GOT3 (cell line): ENCODE measurements at regions not wholly inside any gene's neighbourhood (a gene's known extent, or its start where the extent isn't known, plus 50 kb on each side); places are given as distances from the start of the nearest gene placed in this dataset.
"Not testable (repeated sequence)": the region's sequence is repeated elsewhere in the genome, so short reads cannot be mapped to it uniquely, and the experiment has no call there.

Experiments
- DNase-seq: peaks from one replicate; lab custom pipeline; 2025; ENCODE audit warnings: mixed read lengths; lab: John Stamatoyannopoulos, UW

GRCh38 chr7:112982441-112983063 is 104.1 kb downstream of the GPR85 start:
- no peak for DNase-seq

- no peak for DNase-seq
These were observed 104.7 kb downstream of the GPR85 start for GRCh38 chr7:112981966-112982365.

- not testable (repeated sequence) for DNase-seq
These were observed 107.6 kb downstream of the GPR85 start for GRCh38 chr7:112979055-112979454.

- not testable (repeated sequence) for DNase-seq
These were observed 109.2 kb downstream of the GPR85 start for GRCh38 chr7:112977244-112977955.

- no peak for DNase-seq
These were observed 115.9 kb downstream of the GPR85 start for GRCh38 chr7:112970771-112971170.

GRCh38 chr7:112969946-112970345 is 116.7 kb downstream of the GPR85 start:
- DNase-seq: no peak

GRCh38 chr7:112965506-112965905 is 121.1 kb downstream of the GPR85 start:
- no peak for DNase-seq

- DNase-seq: no peak
These were observed 123.0 kb downstream of the GPR85 start for GRCh38 chr7:112963634-112964033.

- DNase-seq: no peak
These were observed 123.8 kb downstream of the GPR85 start for GRCh38 chr7:112962815-112963214.

GRCh38 chr7:112959276-112959675 is 127.4 kb downstream of the GPR85 start:
- no peak for DNase-seq

GRCh38 chr7:112958775-112959174 is 127.9 kb downstream of the GPR85 start:
- no peak for DNase-seq

- no peak for DNase-seq
These were observed 128.7 kb downstream of the GPR85 start for GRCh38 chr7:112957901-112958300.

GRCh38 chr7:112953031-112953430 is 133.6 kb downstream of the GPR85 start:
- DNase-seq: not testable (repeated sequence)

GRCh38 chr7:112951070-112951469 is 135.6 kb downstream of the GPR85 start:
- DNase-seq: no peak

GRCh38 chr7:112949682-112950081 is 136.9 kb downstream of the GPR85 start:
- DNase-seq: not testable (repeated sequence)

- DNase-seq: no peak
These were observed 140.3 kb downstream of the GPR85 start for GRCh38 chr7:112946350-112946749.

GRCh38 chr7:112945046-112945445 is 141.6 kb downstream of the GPR85 start:
- no peak for DNase-seq

GRCh38 chr7:112942981-112943380 is 143.6 kb downstream of the GPR85 start:
- no peak for DNase-seq

- not testable (repeated sequence) for DNase-seq
These were observed 144.5 kb downstream of the GPR85 start for GRCh38 chr7:112942125-112942524.

- no peak for DNase-seq
These were observed 146.3 kb downstream of the GPR85 start for GRCh38 chr7:112940314-112940732.

GRCh38 chr7:112939574-112940313 is 146.9 kb downstream of the GPR85 start:
- DNase-seq: peak; percentile 91

- DNase-seq: no peak
These were observed 147.6 kb downstream of the GPR85 start for GRCh38 chr7:112938863-112939573.
